OCI-LY3 (cell line): ENCODE measurements at regions not wholly inside any gene's neighbourhood (a gene's known extent, or its start where the extent isn't known, plus 50 kb on each side); places are given as distances from the start of the nearest gene placed in this dataset.
A peak's percentile ranks its signal among the peaks of the same experiment; 100 is the strongest.

Experiments used
- H2AFZ ChIP-seq: fragments of 200-600, 300-600 bp; shearing (Covaris generic); 2 replicates; pipeline ENCODE4 v1.6.0; 2014; ENCODE audit warnings: antibody characterized with exemption, low read depth, low read length
- H3K27ac ChIP-seq: fragments of 200-600, 300-600 bp; sonication (generic); 2 replicates; pipeline ENCODE4 v1.5.1; 2014; ENCODE audit warnings: mild to moderate bottlenecking, low read length, moderate library complexity, mixed read lengths
- H3K27me3 ChIP-seq: fragments of 200-600, 300-600 bp; sonication (generic); 2 replicates; pipeline ENCODE4 v1.6.1; 2014; ENCODE audit warnings: low read depth, low read length, mixed read lengths
- H3K36me3 ChIP-seq: fragments of 200-600, 300-600 bp; sonication (generic); replicated peaks from 2 replicates; pipeline ENCODE3; 2014; ENCODE audit warnings: low read depth, low read length, mixed read lengths
- H3K4me1 ChIP-seq: fragments of 300-600, 200-600 bp; sonication (generic); 2 replicates; pipeline ENCODE4 v1.6.1; 2014; ENCODE audit warnings: low read length, mixed read lengths
- H3K4me2 ChIP-seq: fragments of 200-600, 300-600 bp; sonication (generic); 2 replicates; pipeline ENCODE4 v1.6.1; 2014; ENCODE audit warnings: low read length, mixed read lengths
- H3K4me3 ChIP-seq: fragments of 300-600, 200-600 bp; sonication (generic); 2 replicates; pipeline ENCODE4 v1.5.1; 2014; ENCODE audit warnings: antibody characterized with exemption, mild to moderate bottlenecking, low read length, moderate library complexity
- H3K79me2 ChIP-seq: fragments of 300-600, 200-600 bp; shearing (Covaris generic); 2 replicates; pipeline ENCODE4 v1.6.1; 2014; ENCODE audit warnings: mild to moderate bottlenecking, low read length, mixed read lengths
- H3K9ac ChIP-seq: fragments of 300-600, 200-600 bp; shearing (Covaris generic); 2 replicates; pipeline ENCODE4 v1.6.0; 2014; ENCODE audit warnings: mild to moderate bottlenecking, low read length, moderate library complexity
- H3K9me3 ChIP-seq: fragments of 200-600, 300-600 bp; shearing (Covaris generic); 2 replicates; pipeline ENCODE4 v1.6.1; 2014; ENCODE audit warnings: low read length, mixed read lengths; ENCODE audit not compliant: insufficient read depth
- H4K20me1 ChIP-seq: fragments of 200-600, 300-600 bp; sonication (generic); 2 replicates; pipeline ENCODE4 v1.6.1; 2016; ENCODE audit warnings: low read length, mixed read lengths; ENCODE audit not compliant: insufficient read depth
- CTCF ChIP-seq: fragments of 200-600, 300-600 bp; sonication (generic); IDR thresholded peaks from 2 replicates; pipeline ENCODE4 v1.5.1; 2014; ENCODE audit warnings: antibody characterized with exemption, low read length, low read depth
- EZH2phosphoT487 ChIP-seq: fragments of 200-600 bp; shearing (Covaris generic); IDR thresholded peaks from 2 replicates; pipeline ENCODE4 v1.6.1; 2018; ENCODE audit warnings: antibody characterized with exemption, mixed run types, low read depth

- Histone ChIP-seq H2AFZ (peak overlapping the region; percentile 4; the same call in 1 of the 2 replicates), H3K79me2 (no peaks in the 10 kb centered on the region), H3K4me1 (no peaks in the 10 kb centered on the region), H3K4me2 (no peak overlapping the region), H3K9ac (no peak overlapping the region), H3K27me3 (no peaks in the 10 kb centered on the region), H3K9me3 (no peaks in the 10 kb centered on the region), H3K27ac (no peak overlapping the region), H4K20me1 (no peaks in the 10 kb centered on the region), H3K36me3 (no peaks in the 10 kb centered on the region), H3K4me3 (no peak overlapping the region)
- TF ChIP-seq CTCF (no peak), EZH2phosphoT487 (no peak)
Observed at GRCh38 chr3:178257491-178257890, 278.7 kb upstream of the KCNMB2 start.

GRCh38 chr3:178258121-178258520 lies 278.1 kb upstream of the KCNMB2 start:
- Histone ChIP-seq H3K36me3 (no peaks in the 10 kb centered on the region), H3K9ac (no peak overlapping the region), H3K79me2 (no peaks in the 10 kb centered on the region), H3K4me3 (no peak overlapping the region), H3K4me2 (no peak overlapping the region), H3K27me3 (no peaks in the 10 kb centered on the region), H4K20me1 (no peaks in the 10 kb centered on the region), H3K9me3 (no peaks in the 10 kb centered on the region), H3K27ac (no peak overlapping the region), H2AFZ (no peak overlapping the region), H3K4me1 (no peaks in the 10 kb centered on the region)
- TF ChIP-seq EZH2phosphoT487 (no peak), CTCF (no peak)

- Histone ChIP-seq H3K9me3 (no peaks in the 10 kb centered on the region), H4K20me1 (no peaks in the 10 kb centered on the region), H3K4me2 (no peak overlapping the region), H3K79me2 (no peaks in the 10 kb centered on the region), H3K27ac (no peak overlapping the region), H3K9ac (no peak overlapping the region), H3K4me3 (no peak overlapping the region), H3K4me1 (no peaks in the 10 kb centered on the region), H3K27me3 (no peaks in the 10 kb centered on the region), H2AFZ (no peak overlapping the region), H3K36me3 (no peaks in the 10 kb centered on the region)
- TF ChIP-seq CTCF (no peak), EZH2phosphoT487 (no peak)
Observed at GRCh38 chr3:178259703-178260102, 276.5 kb upstream of the KCNMB2 start.

- H3K79me2 ChIP-seq: no peaks in the 10 kb centered on the region
- H3K36me3 ChIP-seq: no peaks in the 10 kb centered on the region
- TF ChIP-seq EZH2phosphoT487: no peak
- TF ChIP-seq CTCF: no peak
- no peaks in the 10 kb centered on the region for H3K9me3 ChIP-seq
- no peak overlapping the region for H3K9ac ChIP-seq
- no peaks in the 10 kb centered on the region for H3K27me3 ChIP-seq
- H4K20me1 ChIP-seq: no peaks in the 10 kb centered on the region
- no peaks in the 10 kb centered on the region for H3K4me1 ChIP-seq
- H2AFZ ChIP-seq: 0 out of 2 replicates have a peak overlapping the region, but pooled peaks have one; percentile 50
- H3K27ac ChIP-seq: no peak overlapping the region
- H3K4me2 ChIP-seq: no peak overlapping the region
- H3K4me3 ChIP-seq: no peak overlapping the region
Observed at GRCh38 chr3:178260887-178261565, 275.2 kb upstream of the KCNMB2 start.
